HepG2 (cell line): ENCODE measurements at regions not wholly inside any gene's neighbourhood (a gene's known extent, or its start where the extent isn't known, plus 50 kb on each side); places are given as distances from the start of the nearest gene placed in this dataset.

Source experiments
- ATAC-seq: fragments of 200-7000 bp; cut with Tn5 transposase; 3 replicates; pipeline ENCODE4 v1.9.1; 2020; ENCODE audit warnings: mild to moderate bottlenecking, moderate library complexity
- BruUV-seq: library from RNA; stranded (reverse); fragments of 400-500 nt; replicated peaks from 2 replicates; lab custom pipeline; 2021; lab: Mats Ljungman, UMichigan
- CTCF ChIA-PET: fragments of 300-600 bp; formaldehyde crosslinking; extraction: SDS; loops from one replicate; lab custom pipeline; 2021; ENCODE audit warnings: low total read pairs, inconsistent platforms, low intra/inter-chr PET ratio; lab: Yijun Ruan, JAX
- POLR2A ChIA-PET: fragments of 350-600 bp; sonication (Branson Sonifier 250); formaldehyde crosslinking; loops from one replicate; lab custom pipeline; 2020; ENCODE audit warnings: antibody characterized with exemption, inconsistent platforms; lab: Yijun Ruan, JAX
- DNase-seq: peaks from one replicate; pipeline ENCODE4 v3.0.0-alpha.2; 2015; ENCODE audit warnings: low spot score
- FAIRE-seq: peaks from 3 replicates; lab custom pipeline; 2011; peaks lifted over from hg19 to GRCh38; lab: Jason Lieb, UNC
- H2AFZ ChIP-seq: one replicate; pipeline ENCODE4 v1.6.1; 2011; ENCODE audit warnings: low read length, inconsistent platforms
- H3K27ac ChIP-seq: fragments of 300-600 bp; 3 replicates; pipeline ENCODE4 v1.8.0; 2011; ENCODE audit warnings: mixed run types, mild to moderate bottlenecking, mixed read lengths, low read length, inconsistent platforms; ENCODE audit not compliant: insufficient read depth; ENCODE audit errors: extremely low read length
- H3K27me3 ChIP-seq, 2 experiments: fragments of 200-600 bp in 1 of 2; 2 replicates in 1 of 2; 3 replicates in 1 of 2; pipeline versions ENCODE4 v1.6.0 to v1.8.0; 2011; ENCODE audit warnings: low read length in 2 of 2, mild to moderate bottlenecking in 2 of 2, moderate library complexity in 2 of 2, inconsistent platforms in 1 of 2; ENCODE audit not compliant: insufficient read depth in 2 of 2, control insufficient read depth in 1 of 2
- H3K36me3 ChIP-seq, 2 experiments: fragments of 200-600 bp in 1 of 2; replicated peaks in 1 of 2; 2 replicates in 1 of 2; 3 replicates in 1 of 2; pipeline versions ENCODE4 v1.5.1 to v1.8.0; 2011; ENCODE audit warnings: low read length in 2 of 2, inconsistent platforms in 1 of 2; ENCODE audit not compliant: insufficient read depth in 2 of 2, control insufficient read depth in 1 of 2
- H3K4me1 ChIP-seq: 2 replicates; pipeline ENCODE4 v1.5.1; 2012; ENCODE audit warnings: low read length, inconsistent platforms; ENCODE audit not compliant: insufficient read depth
- H3K4me2 ChIP-seq: 2 replicates; pipeline ENCODE4 v1.6.0; 2011; ENCODE audit warnings: low read depth, low read length, inconsistent platforms
- H3K4me3 ChIP-seq, 3 experiments: fragments of 200-600 bp in 1 of 3; sonication (generic), shearing (Covaris generic) in 1 of 3; replicated peaks in 1 of 3; 2 replicates each; pipeline ENCODE4 v1.5.1; 2011 to 2016; ENCODE audit warnings: low read length in 3 of 3, inconsistent platforms in 2 of 3, low read depth in 2 of 3, mild to moderate bottlenecking in 2 of 3, control low read depth in 1 of 3, mixed read lengths in 1 of 3; ENCODE audit not compliant: insufficient read depth in 1 of 3
- H3K79me2 ChIP-seq: one replicate; pipeline ENCODE4 v1.6.1; 2011; ENCODE audit warnings: low read length, inconsistent platforms; ENCODE audit not compliant: insufficient read depth
- H3K9ac ChIP-seq: 2 replicates; pipeline ENCODE4 v1.6.0; 2011; ENCODE audit warnings: mild to moderate bottlenecking, low read depth, low read length, inconsistent platforms; ENCODE audit not compliant: insufficient read depth
- H3K9me3 ChIP-seq: 2 replicates; pipeline ENCODE4 v1.5.1; 2012; ENCODE audit warnings: mild to moderate bottlenecking, low read length
- H4K20me1 ChIP-seq: 2 replicates; pipeline ENCODE4 v1.6.0; 2011; ENCODE audit warnings: inconsistent platforms, mild to moderate bottlenecking, low read length, moderate library complexity; ENCODE audit not compliant: insufficient read depth
- ATF4 ChIP-seq, 2 experiments: fragments of 450-650 bp in 1 of 2; sonication (generic) in 1 of 2; formaldehyde crosslinking; IDR thresholded peaks; 2 replicates each; pipeline versions ENCODE4 v1.5.0 to v1.8.0; 2020 to 2022; ENCODE audit warnings: mild to moderate bottlenecking in 1 of 2, missing genetic modification reagents in 1 of 2
- CENPBD1 ChIP-seq: sonication (generic); formaldehyde crosslinking; IDR thresholded peaks from 2 replicates; pipeline ENCODE4 v1.8.0; 2022; ENCODE audit warnings: missing genetic modification reagents, low read depth, mild to moderate bottlenecking, borderline replicate concordance
- CHCHD3 ChIP-seq: sonication (generic); formaldehyde crosslinking; IDR thresholded peaks from 2 replicates; pipeline ENCODE4 v1.8.0; 2022; ENCODE audit warnings: mild to moderate bottlenecking, missing genetic modification reagents, moderate library complexity
- ELF4 ChIP-seq: sonication (generic); formaldehyde crosslinking; IDR thresholded peaks from 2 replicates; pipeline ENCODE4 v1.5.0; 2020; ENCODE audit warnings: missing genetic modification reagents, mild to moderate bottlenecking, moderate library complexity, borderline replicate concordance
- MXD3 ChIP-seq: IDR thresholded peaks from 2 replicates; pipeline ENCODE4 v1.6.1; 2016; ENCODE audit warnings: mild to moderate bottlenecking, missing biosample characterization, missing genetic modification reagents
- SNRNP70 ChIP-seq: fragments of 200-400 bp; formaldehyde crosslinking; IDR thresholded peaks from 2 replicates; pipeline ENCODE4 v1.6.1; 2017; ENCODE audit warnings: mild to moderate bottlenecking, low read depth, low read length, moderate library complexity
- SUZ12 ChIP-seq: fragments of 150-350 bp; IDR thresholded peaks from 2 replicates; pipeline ENCODE4 v1.6.1; 2014; ENCODE audit warnings: low read depth, low read length
- ZNF142 ChIP-seq: sonication (generic); formaldehyde crosslinking; IDR thresholded peaks from 2 replicates; pipeline ENCODE4 v1.4.0; 2020; ENCODE audit warnings: missing genetic modification reagents
- ZNF264 ChIP-seq: sonication (generic); formaldehyde crosslinking; IDR thresholded peaks from 2 replicates; pipeline ENCODE4 v1.4.0; 2020; ENCODE audit warnings: missing genetic modification reagents
- ZNF362 ChIP-seq: sonication (generic); formaldehyde crosslinking; IDR thresholded peaks from 2 replicates; pipeline ENCODE4 v1.4.0; 2020; ENCODE audit warnings: missing genetic modification reagents, mild to moderate bottlenecking, borderline replicate concordance
- ZNF580 ChIP-seq: IDR thresholded peaks from 2 replicates; pipeline ENCODE4 v1.6.1; 2016; ENCODE audit warnings: low read depth, borderline replicate concordance
- ZSCAN29 ChIP-seq: sonication (generic); formaldehyde crosslinking; conservative IDR thresholded peaks from 2 replicates; pipeline ENCODE4 v1.4.0; 2020; ENCODE audit warnings: mild to moderate bottlenecking, missing genetic modification reagents
- in situ Hi-C: cut with HindIII; loops from 2 replicates; pipeline ENCODE4 v1.10.0; 2017; ENCODE audit warnings: low pct_unique_long_range_greater_than_20kb; ENCODE audit not compliant: extremely low pct_ligation_motif_present
- intact Hi-C: fragments of 100-400 bp; cut with micrococcal nuclease; formaldehyde crosslinking; loops from one replicate; pipeline ENCODE4 v1.10.0; 2022; ENCODE audit not compliant: unreplicated experiment

- POLR2A ChIA-PET, result no interaction called here
- in situ Hi-C loops (no loop called here), intact Hi-C loops (no loop called here)
- H3K27ac ChIP-seq, result no peak overlapping the region
- DNase-seq (no peak), ATAC-seq (no peak), FAIRE-seq (no peak)
- no peak overlapping the region for H3K4me3 ChIP-seq
- CTCF ChIA-PET, result no interaction called here
- H4K20me1 ChIP-seq, result no peaks in the 10 kb centered on the region
- H3K27me3 ChIP-seq, result no peaks in the 10 kb centered on the region
- H3K9ac ChIP-seq, result no peak overlapping the region
- no peak overlapping the region for H2AFZ ChIP-seq
- no peaks in the 10 kb centered on the region for H3K36me3 ChIP-seq
- H3K79me2 ChIP-seq, result no peaks in the 10 kb centered on the region
- H3K9me3 ChIP-seq, result no peaks in the 10 kb centered on the region
- no TSS peak for BruUV-seq
- no peak overlapping the region for H3K4me2 ChIP-seq
- TF ChIP-seq ATF4 (CRISPR knock-in tag; IDR thresholded peaks at IDR 0.05) (no peak), CENPBD1 (CRISPR knock-in tag) (no peak), ZNF362 (CRISPR knock-in tag) (no peak), ZNF264 (CRISPR knock-in tag) (no peak), ZNF580 (no peak), ELF4 (CRISPR knock-in tag) (no peak), SUZ12 (no peak), MXD3 (CRISPR knock-in tag) (no peak), SNRNP70 (no peak), CHCHD3 (no peak), ZSCAN29 (CRISPR knock-in tag) (no peak), ZNF142 (no peak)
- no peaks in the 10 kb centered on the region for H3K4me1 ChIP-seq
These were observed 99.9 kb upstream of the GUCY1A2 start for GRCh38 chr11:107118025-107118720.
